GM12864 (cell line): ENCODE measurements at regions not wholly inside any gene's neighbourhood (a gene's known extent, or its start where the extent isn't known, plus 50 kb on each side); places are given as distances from the start of the nearest gene placed in this dataset.

Source experiments
- DNase-seq: peaks from one replicate; pipeline ENCODE4 v3.0.0-alpha.2; 2011; ENCODE audit warnings: low read depth
- H3K4me3 ChIP-seq: 2 replicates; pipeline ENCODE4 v1.5.1; 2011; ENCODE audit warnings: mild to moderate bottlenecking, low read depth, low read length, control low read depth
- TF ChIP-seq, protein P1 (sequence below): IDR thresholded peaks from 2 replicates; pipeline ENCODE4 v1.5.1; 2011; ENCODE audit warnings: low read depth, mild to moderate bottlenecking, moderate library complexity, low read length, control low read depth, inconsistent platforms; ENCODE audit errors: missing control alignments

DNA sequence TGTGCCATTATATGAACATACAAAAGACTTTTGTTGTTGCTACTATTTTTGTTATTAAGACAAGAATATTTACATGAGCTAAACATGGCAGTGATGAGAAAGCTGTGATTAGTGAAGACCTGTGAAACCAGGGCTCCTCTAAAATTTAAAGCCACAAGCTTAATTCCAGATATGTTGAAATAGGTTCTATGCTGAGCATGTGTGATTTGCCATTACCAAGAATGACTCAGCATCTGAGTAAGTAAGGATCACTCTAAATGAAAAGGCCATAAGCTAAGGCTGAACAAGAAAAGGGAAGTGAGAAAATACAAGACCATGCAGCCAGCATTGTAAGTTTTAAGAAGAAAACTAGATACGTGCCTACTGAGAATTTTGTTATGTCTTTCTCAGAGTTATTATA lies 75.9 kb upstream of the CAMK2D start:
- TF ChIP-seq, protein P1, sequence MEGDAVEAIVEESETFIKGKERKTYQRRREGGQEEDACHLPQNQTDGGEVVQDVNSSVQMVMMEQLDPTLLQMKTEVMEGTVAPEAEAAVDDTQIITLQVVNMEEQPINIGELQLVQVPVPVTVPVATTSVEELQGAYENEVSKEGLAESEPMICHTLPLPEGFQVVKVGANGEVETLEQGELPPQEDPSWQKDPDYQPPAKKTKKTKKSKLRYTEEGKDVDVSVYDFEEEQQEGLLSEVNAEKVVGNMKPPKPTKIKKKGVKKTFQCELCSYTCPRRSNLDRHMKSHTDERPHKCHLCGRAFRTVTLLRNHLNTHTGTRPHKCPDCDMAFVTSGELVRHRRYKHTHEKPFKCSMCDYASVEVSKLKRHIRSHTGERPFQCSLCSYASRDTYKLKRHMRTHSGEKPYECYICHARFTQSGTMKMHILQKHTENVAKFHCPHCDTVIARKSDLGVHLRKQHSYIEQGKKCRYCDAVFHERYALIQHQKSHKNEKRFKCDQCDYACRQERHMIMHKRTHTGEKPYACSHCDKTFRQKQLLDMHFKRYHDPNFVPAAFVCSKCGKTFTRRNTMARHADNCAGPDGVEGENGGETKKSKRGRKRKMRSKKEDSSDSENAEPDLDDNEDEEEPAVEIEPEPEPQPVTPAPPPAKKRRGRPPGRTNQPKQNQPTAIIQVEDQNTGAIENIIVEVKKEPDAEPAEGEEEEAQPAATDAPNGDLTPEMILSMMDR: no peak
- peak; percentile 90 for DNase-seq
- H3K4me3 ChIP-seq: no peak overlapping the region

DNA sequence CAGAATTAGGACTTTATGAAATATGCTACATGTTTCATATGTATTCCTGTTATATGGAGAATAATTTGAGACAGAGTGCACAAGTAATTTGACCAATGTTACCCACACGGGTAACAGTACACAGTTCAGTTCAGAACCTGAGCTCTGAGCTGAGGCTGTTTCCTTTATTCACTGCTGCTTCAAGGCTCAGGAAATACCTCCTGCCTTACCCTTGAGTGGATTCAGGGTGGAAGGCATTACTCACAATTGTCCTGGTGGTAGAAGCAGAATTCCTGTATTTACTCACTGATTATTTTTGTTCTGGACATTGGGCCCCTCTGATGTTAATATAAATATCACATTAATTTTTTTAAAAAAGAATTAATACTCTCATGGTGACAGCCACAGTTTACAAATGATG lies 73.5 kb upstream of the CAMK2D start:
- H3K4me3 ChIP-seq: no peak overlapping the region
- DNase-seq: no peak
- TF ChIP-seq, protein P1: no peak

DNA sequence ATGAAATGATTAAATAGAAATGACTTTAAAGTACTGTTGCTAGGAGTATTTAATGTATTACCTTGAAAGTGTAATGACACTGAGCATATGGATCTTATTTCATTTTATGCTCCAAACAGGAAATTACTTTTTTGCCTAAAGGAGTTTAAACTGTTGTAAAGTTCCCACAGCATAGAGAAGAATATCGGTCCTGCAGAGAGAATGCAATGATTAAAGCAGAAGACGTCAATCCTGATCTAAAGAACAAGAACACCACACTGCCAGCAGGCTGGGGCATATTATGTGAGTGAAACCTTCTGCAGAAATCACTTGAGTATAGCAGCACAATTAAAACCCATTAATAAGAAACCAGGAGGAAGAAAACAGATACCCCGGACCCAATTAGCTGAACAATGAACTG lies 72.8 kb upstream of the CAMK2D start:
- DNase-seq: no peak
- no peak overlapping the region for H3K4me3 ChIP-seq
- TF ChIP-seq, protein P1: no peak

DNA sequence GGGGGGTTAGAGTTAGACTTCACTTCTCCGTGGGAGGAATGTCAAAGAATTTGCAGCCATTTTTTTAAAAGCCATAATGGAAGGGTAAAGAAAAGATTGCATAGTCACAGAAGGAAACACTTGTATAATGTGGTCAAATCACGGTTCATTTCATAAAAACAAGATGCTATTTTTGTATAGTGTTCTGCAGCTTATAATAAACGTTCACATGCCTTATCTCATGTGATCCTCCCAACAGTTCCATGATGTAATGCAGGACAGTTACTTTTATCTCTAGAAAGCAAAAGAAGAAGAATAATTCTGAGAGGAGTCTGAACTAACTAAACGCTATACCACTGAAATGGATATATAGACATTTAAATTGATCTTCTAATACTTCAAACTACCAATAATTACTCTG lies 71.3 kb upstream of the CAMK2D start:
- DNase-seq: no peak
- TF ChIP-seq, protein P1: no peak
- no peak overlapping the region for H3K4me3 ChIP-seq

DNA sequence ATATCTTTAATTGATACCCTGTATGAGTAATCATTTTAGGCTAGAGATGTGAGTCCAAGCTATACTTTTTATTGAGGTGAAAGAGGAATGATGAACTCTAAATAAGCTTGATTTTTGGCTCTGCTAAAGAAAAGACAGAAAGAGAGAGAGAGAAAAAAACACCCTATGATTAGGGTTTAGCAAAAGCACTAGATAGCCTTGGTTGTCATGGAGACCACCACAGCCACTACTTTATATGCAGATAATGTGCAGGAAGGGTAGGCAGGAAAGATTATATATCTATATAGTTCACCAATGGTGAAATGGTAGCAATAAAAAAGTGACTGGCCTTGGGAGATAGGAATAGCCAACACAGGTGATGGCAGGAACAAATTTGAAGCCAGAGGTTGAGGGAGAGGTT lies 69.9 kb upstream of the CAMK2D start:
- no peak for DNase-seq
- TF ChIP-seq, protein P1: no peak
- no peak overlapping the region for H3K4me3 ChIP-seq

DNA sequence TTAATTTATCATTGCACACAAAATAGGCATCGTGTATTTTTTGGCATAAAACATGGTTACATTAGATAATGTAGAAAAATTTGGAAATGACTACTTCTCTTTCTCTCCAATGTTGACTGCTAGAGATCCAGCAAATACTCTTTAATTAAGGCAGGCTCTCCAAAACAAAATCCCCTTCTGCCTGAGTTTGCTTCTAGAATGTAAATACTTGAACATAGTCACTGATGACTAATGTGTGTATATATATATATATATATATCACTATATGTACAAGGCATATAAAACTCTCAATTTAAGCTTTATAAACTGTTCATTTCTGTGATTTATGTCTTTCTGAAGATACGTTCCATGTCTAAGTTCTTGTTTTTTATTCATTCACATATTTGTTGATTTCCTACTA lies 67.2 kb upstream of the CAMK2D start:
- DNase-seq: no peak
- H3K4me3 ChIP-seq: no peak overlapping the region
- TF ChIP-seq, protein P1: no peak

DNA sequence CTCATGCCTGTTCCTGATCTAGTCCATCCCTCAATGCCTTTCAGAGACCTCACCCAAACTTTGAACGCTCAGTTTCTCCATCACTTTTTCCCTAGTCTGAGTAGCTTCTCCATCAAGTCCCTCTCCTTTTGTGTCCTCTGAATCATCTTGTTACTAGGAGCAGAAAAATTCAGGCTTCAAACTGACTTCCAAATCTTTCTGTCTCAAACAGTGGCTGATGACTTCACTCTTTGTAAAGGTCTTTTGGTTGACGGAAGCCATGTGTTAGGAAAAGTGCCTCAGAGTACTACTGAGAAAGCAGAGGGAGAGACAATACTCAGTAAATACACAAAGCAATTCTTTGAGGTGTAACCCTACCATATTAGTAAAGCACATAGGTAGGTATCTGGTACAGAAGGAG lies 65.7 kb upstream of the CAMK2D start:
- TF ChIP-seq, protein P1: no peak
- no peak for DNase-seq
- no peak overlapping the region for H3K4me3 ChIP-seq
